OCI-LY7 (cell line): ENCODE measurements at regions not wholly inside any gene's neighbourhood (a gene's known extent, or its start where the extent isn't known, plus 50 kb on each side); places are given as distances from the start of the nearest gene placed in this dataset.

ENCODE experiments used
- EZH2phosphoT487 ChIP-seq: fragments of 200-600 bp; sonication (generic); IDR thresholded peaks from 2 replicates; pipeline ENCODE4 v1.6.1; 2018; ENCODE audit warnings: low read depth, borderline replicate concordance, mild to moderate bottlenecking, mixed run types, antibody characterized with exemption, low read length, moderate library complexity, mixed read lengths
- TF ChIP-seq, protein P1 (sequence below): fragments of 200-600 bp; sonication (generic); conservative IDR thresholded peaks from 2 replicates; pipeline ENCODE4 v1.5.1; 2014; ENCODE audit warnings: mild to moderate bottlenecking, antibody characterized with exemption, low read length, moderate library complexity, mixed read lengths

DNA sequence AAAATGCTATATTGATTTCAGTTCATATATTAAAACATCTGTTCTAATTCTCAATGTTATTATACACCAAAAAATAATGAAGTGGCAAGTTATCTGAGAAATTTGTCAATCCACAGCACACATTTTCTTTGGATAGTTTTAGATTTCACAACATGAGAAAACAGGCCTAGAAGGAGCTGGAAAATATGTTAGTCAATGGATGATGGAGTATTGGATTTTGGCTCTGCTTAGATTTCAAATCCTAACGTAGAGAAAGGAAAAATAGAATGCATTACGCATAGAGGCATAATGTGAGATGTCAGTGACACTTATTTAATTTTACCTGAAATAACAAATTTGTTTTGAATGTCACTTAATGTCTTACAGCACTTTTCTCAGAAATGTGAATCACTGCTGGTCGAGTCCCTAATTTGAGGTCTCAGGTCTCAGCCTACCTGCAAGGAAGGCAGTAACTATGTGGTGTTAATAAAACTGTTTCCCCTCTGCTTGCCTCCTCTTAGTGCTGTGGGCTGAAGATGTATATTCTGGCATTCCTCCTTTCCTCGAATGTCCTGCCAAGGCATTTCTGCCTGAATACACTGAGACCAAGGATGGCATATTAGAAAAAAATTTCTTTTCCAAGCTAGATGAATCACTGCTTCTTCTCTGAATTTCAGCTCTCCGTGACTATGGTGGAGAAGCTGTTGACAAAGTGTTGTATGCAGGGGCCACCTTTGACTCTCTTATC is 232.4 kb downstream of the POSTN start:
- TF ChIP-seq, protein P1, sequence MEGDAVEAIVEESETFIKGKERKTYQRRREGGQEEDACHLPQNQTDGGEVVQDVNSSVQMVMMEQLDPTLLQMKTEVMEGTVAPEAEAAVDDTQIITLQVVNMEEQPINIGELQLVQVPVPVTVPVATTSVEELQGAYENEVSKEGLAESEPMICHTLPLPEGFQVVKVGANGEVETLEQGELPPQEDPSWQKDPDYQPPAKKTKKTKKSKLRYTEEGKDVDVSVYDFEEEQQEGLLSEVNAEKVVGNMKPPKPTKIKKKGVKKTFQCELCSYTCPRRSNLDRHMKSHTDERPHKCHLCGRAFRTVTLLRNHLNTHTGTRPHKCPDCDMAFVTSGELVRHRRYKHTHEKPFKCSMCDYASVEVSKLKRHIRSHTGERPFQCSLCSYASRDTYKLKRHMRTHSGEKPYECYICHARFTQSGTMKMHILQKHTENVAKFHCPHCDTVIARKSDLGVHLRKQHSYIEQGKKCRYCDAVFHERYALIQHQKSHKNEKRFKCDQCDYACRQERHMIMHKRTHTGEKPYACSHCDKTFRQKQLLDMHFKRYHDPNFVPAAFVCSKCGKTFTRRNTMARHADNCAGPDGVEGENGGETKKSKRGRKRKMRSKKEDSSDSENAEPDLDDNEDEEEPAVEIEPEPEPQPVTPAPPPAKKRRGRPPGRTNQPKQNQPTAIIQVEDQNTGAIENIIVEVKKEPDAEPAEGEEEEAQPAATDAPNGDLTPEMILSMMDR, result no peak
- TF ChIP-seq EZH2phosphoT487, result no peak
